Neural cell (in vitro differentiated cells): ENCODE measurements at regions not wholly inside any gene's neighbourhood (a gene's known extent, or its start where the extent isn't known, plus 50 kb on each side); places are given as distances from the start of the nearest gene placed in this dataset.

ENCODE experiments used
- CTCF ChIP-seq: fragments of 450-650 bp; IDR thresholded peaks from 2 replicates; pipeline ENCODE4 v1.5.1; 2014; ENCODE audit warnings: antibody characterized with exemption, mild to moderate bottlenecking, moderate library complexity; ENCODE audit not compliant: poor library complexity, severe bottlenecking
- EZH2 ChIP-seq: fragments of 200-600, 300-800 bp; shearing (Covaris generic), sonication (generic); IDR thresholded peaks from 2 replicates; pipeline ENCODE4 v1.6.1; 2014; ENCODE audit warnings: antibody characterized with exemption, low read length, borderline replicate concordance, mild to moderate bottlenecking; ENCODE audit not compliant: insufficient read depth, poor library complexity, severe bottlenecking
- MXI1 ChIP-seq: fragments of 450-650 bp; conservative IDR thresholded peaks from 2 replicates; pipeline ENCODE4 v1.6.1; 2014; ENCODE audit warnings: antibody characterized with exemption, mild to moderate bottlenecking; ENCODE audit not compliant: poor library complexity, severe bottlenecking
- POLR2AphosphoS5 ChIP-seq: IDR thresholded peaks from 2 replicates; pipeline ENCODE4 v1.6.1; 2012
- RAD21 ChIP-seq: fragments of 450-650 bp; conservative IDR thresholded peaks from 2 replicates; pipeline ENCODE4 v1.6.1; 2014; ENCODE audit warnings: antibody characterized with exemption, mild to moderate bottlenecking, moderate library complexity
- TAF1 ChIP-seq: IDR thresholded peaks from 2 replicates; pipeline ENCODE4 v1.6.1; 2012; ENCODE audit warnings: low read depth

GRCh38 chr16:79816081-79816497 lies 215.6 kb upstream of the MAF start:
- TF ChIP-seq CTCF (no peak), MXI1 (no peak), TAF1 (no peak), POLR2AphosphoS5 (no peak), EZH2 (no peak), RAD21 (no peak)
